ENCODE measurements at regions not wholly inside any gene's neighbourhood (a gene's known extent, or its start where the extent isn't known, plus 50 kb on each side); places are given as distances from the start of the nearest gene placed in this dataset.

DNA sequence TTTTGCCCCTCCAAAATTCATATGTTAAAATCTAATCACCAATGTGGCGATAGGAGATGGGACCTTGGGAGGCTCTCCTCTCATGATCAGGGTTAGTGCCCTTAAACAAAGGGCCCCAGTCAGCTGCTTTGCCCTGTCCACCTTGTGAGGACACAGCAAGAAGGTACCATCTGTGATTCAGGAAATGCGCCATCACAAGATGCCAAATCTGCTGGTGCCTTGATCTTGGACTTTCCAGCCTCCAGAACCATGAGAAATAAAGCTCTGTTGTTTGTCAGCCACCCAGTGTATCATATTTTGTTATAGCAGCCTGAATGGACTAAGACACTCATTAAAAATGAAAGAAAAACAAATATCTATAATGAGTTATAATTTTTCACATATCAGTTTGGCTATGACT is 63.0 kb upstream of the NKD1 start (continued):
- TF ChIP-seq REST (IDR thresholded peaks at IDR 0.05; ENCODE audit: unreplicated experiment) (no peak), JUNB (IDR thresholded peaks at IDR 0.05; ENCODE audit: unreplicated experiment) (no peak), STAT1 (IDR thresholded peaks at IDR 0.05; ENCODE audit: unreplicated experiment) (no peak)

DNA sequence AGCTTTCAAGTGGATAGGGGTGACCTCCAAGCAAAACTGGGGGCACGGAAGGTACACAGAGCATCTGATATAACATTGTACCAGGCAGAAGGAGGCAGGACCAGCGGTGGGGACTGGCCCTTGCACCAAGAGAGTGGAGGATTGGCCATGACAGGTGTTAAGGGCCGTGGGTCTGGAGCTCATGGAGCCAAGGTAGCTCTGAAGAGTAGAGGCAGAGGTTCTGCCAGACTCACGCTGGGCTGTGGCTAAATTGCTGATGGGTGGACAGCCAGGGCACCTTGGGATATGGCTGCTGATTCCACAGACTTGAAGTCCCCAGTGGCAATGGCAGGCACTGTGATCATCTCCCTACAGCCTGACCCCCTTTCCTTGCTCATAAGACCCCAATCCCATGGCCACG is 65.9 kb upstream of the NKD1 start:
- peaks cover 3% of the 10 kb centered on the region; the same call in 2 of the 3 replicates for H3K36me3 Mint-ChIP-seq (ENCODE audit: low read depth)
- no peak overlapping the region for H2AFZ ChIP-seq
- no peaks in the 10 kb centered on the region for H4K20me1 ChIP-seq (replicated peaks; ENCODE audit: insufficient read depth)
- TF ChIP-seq ZNF462 (CRISPR knock-in tag; IDR thresholded peaks at IDR 0.05): no peak
- TF ChIP-seq STAT1 (IDR thresholded peaks at IDR 0.05; ENCODE audit: unreplicated experiment): no peak
- TF ChIP-seq ZNF331 (CRISPR knock-in tag; IDR thresholded peaks at IDR 0.05; ENCODE audit: low read depth): no peak
- no peak for TF ChIP-seq JUNB (IDR thresholded peaks at IDR 0.05; ENCODE audit: unreplicated experiment)
- no peak for TF ChIP-seq POLR2AphosphoS5 (IDR thresholded peaks at IDR 0.05; ENCODE audit: low read depth)
- no peak for TF ChIP-seq EZH2phosphoT487 (IDR thresholded peaks at IDR 0.05; ENCODE audit: unreplicated experiment)
- H3K79me2 ChIP-seq (replicated peaks; ENCODE audit: insufficient read depth): no peaks in the 10 kb centered on the region
- no peaks in the 10 kb centered on the region for H3K36me3 ChIP-seq (ENCODE audit: insufficient read depth)
- no peaks in the 10 kb centered on the region for H3K27me3 ChIP-seq (ENCODE audit: insufficient read depth)
- no peak for DNase-seq (ENCODE audit: low spot score)
- no peak overlapping the region for H3K27ac ChIP-seq (ENCODE audit: low read depth)
- ATAC-seq: no peak
- H3K4me2 ChIP-seq: no peak overlapping the region
- no peaks in the 10 kb centered on the region for H3F3A ChIP-seq (replicated peaks; ENCODE audit: low read depth)
- no peaks in the 10 kb centered on the region; the same call in 1 of the 2 replicates for H3K9me2 ChIP-seq (ENCODE audit: insufficient read depth)
- no peak overlapping the region for H3K4me3 ChIP-seq
- H3K4me1 ChIP-seq (ENCODE audit: insufficient read depth): no peaks in the 10 kb centered on the region
- peaks cover 10% of the 10 kb centered on the region; the same call in 2 of the 3 replicates for H3K4me1 Mint-ChIP-seq
- H3K9me3 Mint-ChIP-seq: peaks cover 21% of the 10 kb centered on the region
- no peak overlapping the region for H3K27ac Mint-ChIP-seq
- peaks cover 3% of the 10 kb centered on the region for H3K27me3 Mint-ChIP-seq (ENCODE audit: insufficient read depth, low read depth, poor library complexity)
- H3K4me3 Mint-ChIP-seq: no peak overlapping the region

Measured in GM23338 (cell line).